ENCODE measurements at regions not wholly inside any gene's neighbourhood (a gene's known extent, or its start where the extent isn't known, plus 50 kb on each side); places are given as distances from the start of the nearest gene placed in this dataset.

DNA sequence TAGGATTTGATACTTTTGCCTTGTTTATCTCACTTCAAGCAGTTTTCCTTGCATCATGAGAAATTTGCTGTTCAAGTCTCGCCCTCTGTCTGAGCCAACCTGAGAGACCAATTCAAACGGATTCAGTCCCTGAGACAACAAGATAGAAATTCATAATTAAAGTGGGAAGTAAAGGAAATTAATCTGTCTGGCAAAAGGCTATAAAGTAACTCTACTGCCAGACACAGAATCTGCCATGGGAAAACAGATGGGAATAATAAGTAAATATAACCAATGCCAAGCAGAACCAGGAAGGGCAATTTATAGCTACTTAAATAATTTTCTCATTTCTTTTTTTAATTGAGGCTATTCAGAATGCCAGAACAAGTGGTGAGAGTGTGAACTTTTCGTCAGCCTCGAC, 239.6 kb downstream of the TFAP2C start:
- Histone ChIP-seq H3K27me3 (ENCODE audit: insufficient read depth, low read depth, severe bottlenecking) (peaks cover 87% of the 10 kb centered on the region), H3K4me3 (ENCODE audit: low read depth, low read length) (no peak overlapping the region), H3K9me3 (ENCODE audit: severe bottlenecking) (no peaks in the 10 kb centered on the region), H3K36me3 (no peaks in the 10 kb centered on the region), H3K27ac (no peak overlapping the region)
- DNase-seq = no peak
- TF ChIP-seq, protein P1, sequence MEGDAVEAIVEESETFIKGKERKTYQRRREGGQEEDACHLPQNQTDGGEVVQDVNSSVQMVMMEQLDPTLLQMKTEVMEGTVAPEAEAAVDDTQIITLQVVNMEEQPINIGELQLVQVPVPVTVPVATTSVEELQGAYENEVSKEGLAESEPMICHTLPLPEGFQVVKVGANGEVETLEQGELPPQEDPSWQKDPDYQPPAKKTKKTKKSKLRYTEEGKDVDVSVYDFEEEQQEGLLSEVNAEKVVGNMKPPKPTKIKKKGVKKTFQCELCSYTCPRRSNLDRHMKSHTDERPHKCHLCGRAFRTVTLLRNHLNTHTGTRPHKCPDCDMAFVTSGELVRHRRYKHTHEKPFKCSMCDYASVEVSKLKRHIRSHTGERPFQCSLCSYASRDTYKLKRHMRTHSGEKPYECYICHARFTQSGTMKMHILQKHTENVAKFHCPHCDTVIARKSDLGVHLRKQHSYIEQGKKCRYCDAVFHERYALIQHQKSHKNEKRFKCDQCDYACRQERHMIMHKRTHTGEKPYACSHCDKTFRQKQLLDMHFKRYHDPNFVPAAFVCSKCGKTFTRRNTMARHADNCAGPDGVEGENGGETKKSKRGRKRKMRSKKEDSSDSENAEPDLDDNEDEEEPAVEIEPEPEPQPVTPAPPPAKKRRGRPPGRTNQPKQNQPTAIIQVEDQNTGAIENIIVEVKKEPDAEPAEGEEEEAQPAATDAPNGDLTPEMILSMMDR (IDR thresholded peaks at IDR 0.05; ENCODE audit: low read depth, low read length) = no peak

DNA sequence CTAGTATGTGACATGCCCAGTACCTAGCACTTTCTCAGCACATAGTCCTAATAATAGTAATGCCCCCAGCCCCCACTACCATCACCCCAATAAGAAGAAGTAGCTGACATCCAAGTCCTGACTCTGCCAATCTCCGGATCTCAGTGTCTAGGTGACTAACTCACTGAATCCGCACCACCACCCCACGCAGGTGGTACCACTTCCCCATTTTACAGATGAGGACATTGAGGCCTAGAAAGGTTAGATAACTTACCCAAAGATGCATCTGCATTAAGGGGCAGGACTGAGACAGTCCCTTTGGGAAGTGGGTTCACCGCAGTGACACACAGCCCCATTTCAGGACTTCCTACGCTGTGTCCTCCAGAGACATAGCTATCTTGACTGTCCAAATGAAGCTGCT, 241.2 kb downstream of the TFAP2C start:
- Histone ChIP-seq H3K4me3 (ENCODE audit: low read depth, low read length) (no peak overlapping the region), H3K27me3 (ENCODE audit: insufficient read depth, low read depth, severe bottlenecking) (peaks cover 88% of the 10 kb centered on the region), H3K9me3 (ENCODE audit: severe bottlenecking) (no peaks in the 10 kb centered on the region), H3K27ac (no peak overlapping the region), H3K36me3 (no peaks in the 10 kb centered on the region)
- no peak for DNase-seq
- TF ChIP-seq, protein P1 (IDR thresholded peaks at IDR 0.05; ENCODE audit: low read depth, low read length) = no peak

DNA sequence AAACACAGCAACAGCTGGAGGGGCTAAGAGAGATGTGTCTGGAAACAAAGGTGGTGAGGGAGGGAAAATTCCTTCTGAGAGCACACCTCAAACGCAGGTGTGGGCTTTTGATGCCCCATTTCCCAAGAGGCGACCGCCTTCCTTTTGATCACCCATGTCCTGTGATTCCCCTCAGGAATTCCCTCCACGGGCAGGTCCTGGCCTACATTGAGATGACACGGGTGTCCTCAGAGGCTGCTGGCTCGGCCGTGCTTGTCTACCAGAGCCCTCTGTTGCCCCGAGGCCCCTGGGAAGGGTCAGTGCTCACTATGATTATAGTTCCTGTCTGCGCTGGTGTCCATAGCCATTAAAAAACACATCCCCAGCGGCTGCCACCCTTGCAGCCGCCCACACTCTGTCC, 242.6 kb downstream of the TFAP2C start:
- TF ChIP-seq, protein P1 (IDR thresholded peaks at IDR 0.05; ENCODE audit: low read depth, low read length) = no peak
- no peak overlapping the region for H3K4me3 ChIP-seq (ENCODE audit: low read depth, low read length)

DNA sequence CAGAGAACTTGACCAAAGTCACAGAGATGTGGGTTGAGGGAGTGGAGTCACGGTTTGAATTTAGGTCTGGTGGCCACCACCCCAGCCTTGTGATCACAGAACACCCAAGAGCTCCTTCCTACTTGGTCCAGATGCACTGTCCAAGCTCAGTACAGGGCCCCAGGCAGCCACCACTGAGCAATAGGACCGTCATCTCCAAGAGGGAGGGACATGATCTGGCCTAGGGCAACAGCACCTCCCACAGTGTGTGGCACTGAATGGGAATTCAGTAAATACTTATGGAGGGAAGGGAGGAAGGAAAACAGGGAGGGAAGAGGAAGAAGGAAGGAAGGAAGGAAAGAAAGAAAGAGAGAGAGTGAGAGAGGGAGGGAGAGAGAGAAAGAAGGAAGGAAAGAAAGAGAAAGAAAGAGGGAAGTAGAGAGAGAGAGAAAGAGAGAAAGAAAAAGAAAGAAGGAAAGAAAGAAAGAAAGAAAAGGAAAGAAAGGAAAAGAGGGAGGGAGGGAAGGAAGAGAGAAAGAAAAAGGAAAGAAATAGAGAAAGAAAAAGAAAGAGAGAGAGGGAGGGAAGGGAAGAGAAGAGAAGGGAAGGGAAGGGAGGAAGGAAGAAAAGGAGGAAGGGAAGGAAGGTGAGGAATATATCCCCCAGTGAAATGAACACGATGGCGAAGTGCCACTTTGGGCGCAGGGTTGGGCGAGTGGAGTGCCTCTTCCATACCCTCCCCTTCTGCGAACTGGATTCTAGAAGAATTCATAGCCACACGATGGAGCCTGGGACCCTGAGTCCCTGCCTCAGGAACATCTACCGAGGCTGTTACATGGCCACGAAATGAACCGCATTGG, 243.7 kb downstream of the TFAP2C start:
- no peaks in the 10 kb centered on the region for H3K9me3 ChIP-seq (ENCODE audit: severe bottlenecking)
- TF ChIP-seq, protein P1 (IDR thresholded peaks at IDR 0.05; ENCODE audit: low read depth, low read length) = no peak
- no peak for DNase-seq
- no peaks in the 10 kb centered on the region for H3K36me3 ChIP-seq
- no peak overlapping the region for H3K27ac ChIP-seq
- no peak overlapping the region for H3K4me3 ChIP-seq (ENCODE audit: low read depth, low read length)
- H3K27me3 ChIP-seq (ENCODE audit: insufficient read depth, low read depth, severe bottlenecking) = peaks cover 84% of the 10 kb centered on the region

More for the DNA sequence above, 242.6 kb downstream of the TFAP2C start:
- Histone ChIP-seq H3K9me3 (ENCODE audit: severe bottlenecking) (no peaks in the 10 kb centered on the region), H3K27me3 (ENCODE audit: insufficient read depth, low read depth, severe bottlenecking) (peaks cover 88% of the 10 kb centered on the region), H3K36me3 (no peaks in the 10 kb centered on the region), H3K27ac (no peak overlapping the region)
- no peak for DNase-seq

DNA sequence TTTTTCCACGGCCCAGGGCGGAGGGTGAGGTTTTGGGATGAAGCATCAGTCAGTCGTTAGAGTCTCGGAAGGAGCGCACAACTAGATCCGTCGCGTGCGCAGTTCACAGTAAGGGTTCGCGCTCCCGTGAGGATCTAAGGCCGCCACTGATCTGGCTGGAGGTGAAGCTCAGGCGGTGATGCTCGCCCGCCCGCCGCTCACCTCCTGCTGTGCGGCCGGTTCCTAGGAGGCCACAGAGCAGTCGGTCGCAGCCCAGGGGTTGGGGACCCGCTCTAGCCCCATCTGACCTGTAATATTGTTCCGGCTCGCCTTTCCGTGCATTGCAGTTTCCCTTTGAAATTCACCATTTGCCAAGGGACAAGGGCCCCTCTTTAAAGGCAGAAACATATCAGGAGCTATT, 244.7 kb downstream of the TFAP2C start:
- no peak overlapping the region for H3K4me3 ChIP-seq (ENCODE audit: low read depth, low read length)
- H3K27me3 ChIP-seq (ENCODE audit: insufficient read depth, low read depth, severe bottlenecking) = peaks cover 74% of the 10 kb centered on the region
- no peaks in the 10 kb centered on the region for H3K9me3 ChIP-seq (ENCODE audit: severe bottlenecking)
- H3K27ac ChIP-seq = no peak overlapping the region
- no peak for DNase-seq
- TF ChIP-seq, protein P1 (IDR thresholded peaks at IDR 0.05; ENCODE audit: low read depth, low read length) = no peak
- no peaks in the 10 kb centered on the region for H3K36me3 ChIP-seq

Measured in WERI-Rb-1 (cell line).